GM19463 (cell line): ENCODE measurements at regions not wholly inside any gene's neighbourhood (a gene's known extent, or its start where the extent isn't known, plus 50 kb on each side); places are given as distances from the start of the nearest gene placed in this dataset.

Source experiments
- ATAC-seq: cut with Tn5 transposase; IDR thresholded peaks from one replicate; pipeline ENCODE4 v1.9.1; 2021; ENCODE audit warnings: mild to moderate bottlenecking, moderate library complexity; ENCODE audit not compliant: unreplicated experiment

DNA sequence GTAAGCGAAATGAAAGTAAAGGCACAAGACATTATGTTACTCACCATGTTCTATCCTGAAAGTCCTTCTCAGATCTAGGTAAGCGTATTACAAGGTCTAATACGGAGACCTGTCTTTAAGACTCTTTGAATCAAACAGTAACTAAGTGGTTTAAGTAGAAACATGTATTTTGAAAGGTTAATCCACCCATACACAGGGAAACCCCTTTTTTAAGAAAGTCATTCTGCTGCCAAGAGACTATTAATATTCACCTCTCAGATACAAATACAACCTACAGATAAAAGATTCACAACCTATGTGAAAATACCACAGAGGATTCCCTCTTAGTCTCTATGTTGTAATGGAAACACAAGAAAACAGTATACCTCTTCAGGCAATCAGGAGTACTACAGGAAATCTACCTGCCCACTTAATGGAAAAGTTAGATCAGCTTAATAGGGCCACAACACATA lies 63.2 kb upstream of the TNIP3 start:
- peak; percentile 81 for ATAC-seq

GRCh38 chr4:121226362-121226761 lies 62.2 kb upstream of the TNIP3 start:
- no peak for ATAC-seq

DNA sequence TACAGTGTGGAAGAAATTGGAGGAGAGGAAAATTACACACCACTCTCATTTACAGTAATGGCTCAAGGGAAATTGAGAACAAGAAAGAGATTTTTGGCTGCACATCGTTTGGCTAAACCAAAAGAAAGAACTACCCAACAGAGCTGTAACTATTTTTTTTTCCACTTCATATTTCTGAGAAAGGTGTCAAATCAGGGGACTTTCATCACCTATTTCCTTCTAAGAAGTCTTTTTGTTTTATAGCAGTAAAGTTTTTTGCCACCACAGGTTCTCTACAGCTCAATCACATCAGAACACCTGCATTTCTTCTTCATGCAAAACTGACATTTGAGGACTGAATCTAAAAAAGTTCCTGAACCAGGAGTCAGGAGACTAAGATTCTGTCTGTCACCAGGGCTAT lies 57.5 kb upstream of the TNIP3 start:
- no peak for ATAC-seq

GRCh38 chr4:121221201-121221600 lies 57.1 kb upstream of the TNIP3 start:
- ATAC-seq: no peak

GRCh38 chr4:121220698-121221097 lies 56.6 kb upstream of the TNIP3 start:
- no peak for ATAC-seq

DNA sequence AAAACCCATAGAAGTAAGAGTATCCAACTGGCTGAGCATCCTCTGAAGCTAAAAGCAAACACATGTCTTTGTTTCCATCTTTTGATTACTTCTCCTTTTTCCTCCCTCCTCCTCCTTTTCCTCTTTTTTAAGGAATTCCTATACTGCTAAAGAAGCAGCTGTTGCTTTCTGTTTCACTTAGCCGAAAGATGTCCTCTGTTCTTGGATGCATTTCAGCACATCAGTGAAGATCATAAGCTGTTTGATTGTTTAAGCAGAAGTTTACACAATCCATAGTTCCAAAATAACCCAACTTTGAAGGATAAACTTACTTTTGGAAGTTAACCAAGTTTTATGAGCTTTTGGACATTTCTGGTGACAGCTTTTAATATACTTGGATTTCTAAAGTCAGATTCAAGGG lies 55.1 kb upstream of the TNIP3 start:
- no peak for ATAC-seq

- no peak for ATAC-seq
Measured at GRCh38 chr4:121217351-121217750, 53.2 kb upstream of the TNIP3 start.

DNA sequence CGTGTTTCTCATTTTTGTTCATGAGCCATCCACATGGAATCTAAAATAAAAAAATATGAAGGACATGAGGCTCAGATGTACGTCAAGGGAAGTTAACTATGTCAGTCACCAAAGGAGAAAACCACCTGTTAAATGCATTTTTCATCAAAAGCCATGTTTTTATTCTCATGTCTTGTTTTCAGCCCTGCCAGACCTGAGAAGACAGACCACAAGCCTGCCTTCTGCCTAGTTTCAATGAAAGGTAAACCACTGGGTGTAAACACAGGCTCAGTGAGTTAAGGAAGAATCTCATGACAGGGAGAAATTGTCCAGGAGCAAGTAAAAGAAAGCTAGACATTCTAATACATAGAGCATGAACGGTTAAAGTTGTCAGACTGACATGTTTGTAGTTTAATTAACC lies 52.3 kb upstream of the TNIP3 start:
- ATAC-seq: no peak

DNA sequence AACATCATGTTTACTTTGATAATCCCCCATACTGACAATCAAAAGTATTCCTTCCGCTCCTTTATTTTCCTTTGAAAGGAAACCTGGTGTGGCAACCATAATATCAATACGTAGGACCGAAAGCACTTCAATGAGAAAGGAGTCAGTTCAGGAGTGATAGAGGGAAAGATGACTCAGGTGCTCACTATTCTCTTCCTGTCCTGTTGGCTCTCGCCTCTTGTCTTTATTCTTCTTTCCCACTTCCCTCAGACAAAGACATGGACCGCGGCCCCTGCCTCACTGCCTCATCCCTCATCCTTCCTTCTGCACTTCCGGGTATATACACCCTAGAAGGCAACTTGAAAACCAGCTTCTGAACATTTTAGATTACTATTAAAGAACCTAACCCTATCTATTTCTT lies 49.8 kb upstream of the TNIP3 start:
- ATAC-seq: no peak
